WERI-Rb-1 (cell line): ENCODE measurements at regions not wholly inside any gene's neighbourhood (a gene's known extent, or its start where the extent isn't known, plus 50 kb on each side); places are given as distances from the start of the nearest gene placed in this dataset.

ENCODE experiments used
- DNase-seq: peaks from one replicate; pipeline ENCODE4 v3.0.0-alpha.2; 2020
- H3K27ac ChIP-seq: fragments of 250-450 bp; sonication (Bioruptor Pico); 2 replicates; pipeline ENCODE4 v1.5.1; 2020; ENCODE audit warnings: mild to moderate bottlenecking, moderate library complexity
- H3K27me3 ChIP-seq: fragments of 250-450 bp; sonication (Bioruptor Pico); 2 replicates; pipeline ENCODE4 v1.5.1; 2021; ENCODE audit warnings: mild to moderate bottlenecking, low read depth, moderate library complexity; ENCODE audit not compliant: insufficient read depth, severe bottlenecking
- H3K36me3 ChIP-seq: fragments of 250-450 bp; sonication (Bioruptor Pico); 2 replicates; pipeline ENCODE4 v1.5.1; 2020; ENCODE audit warnings: mild to moderate bottlenecking, moderate library complexity
- H3K4me3 ChIP-seq: 2 replicates; pipeline ENCODE4 v1.5.1; 2011; ENCODE audit warnings: low read depth, mild to moderate bottlenecking, control low read depth, low read length
- H3K9me3 ChIP-seq: fragments of 250-450 bp; sonication (Bioruptor Pico); 2 replicates; pipeline ENCODE4 v1.5.1; 2021; ENCODE audit warnings: mild to moderate bottlenecking, moderate library complexity; ENCODE audit not compliant: severe bottlenecking
- CTCF ChIP-seq: IDR thresholded peaks from 2 replicates; pipeline ENCODE4 v1.5.1; 2011; ENCODE audit warnings: low read depth, mild to moderate bottlenecking, control low read depth, inconsistent platforms, low read length

- no peak overlapping the region for H3K27ac ChIP-seq
- H3K27me3 ChIP-seq, result no peaks in the 10 kb centered on the region
- H3K36me3 ChIP-seq, result no peaks in the 10 kb centered on the region
- no peak overlapping the region for H3K4me3 ChIP-seq
- DNase-seq, result no peak
- H3K9me3 ChIP-seq, result no peaks in the 10 kb centered on the region
- TF ChIP-seq CTCF, result no peak
These were observed 490.8 kb upstream of the PIK3C3 start for GRCh38 chr18:41464278-41464677.

GRCh38 chr18:41462946-41463345 is 492.1 kb upstream of the PIK3C3 start:
- Histone ChIP-seq H3K9me3 (no peaks in the 10 kb centered on the region), H3K4me3 (no peak overlapping the region), H3K36me3 (no peaks in the 10 kb centered on the region), H3K27ac (no peak overlapping the region), H3K27me3 (no peaks in the 10 kb centered on the region)
- no peak for DNase-seq
- TF ChIP-seq CTCF, result no peak

GRCh38 chr18:41461114-41461513 is 493.9 kb upstream of the PIK3C3 start:
- Histone ChIP-seq H3K27ac (no peak overlapping the region), H3K27me3 (no peaks in the 10 kb centered on the region), H3K9me3 (no peaks in the 10 kb centered on the region), H3K4me3 (no peak overlapping the region), H3K36me3 (no peaks in the 10 kb centered on the region)
- TF ChIP-seq CTCF, result no peak
- DNase-seq, result no peak

GRCh38 chr18:41459656-41460055 is 495.4 kb upstream of the PIK3C3 start:
- no peaks in the 10 kb centered on the region for H3K9me3 ChIP-seq
- H3K27ac ChIP-seq, result no peak overlapping the region
- DNase-seq, result no peak
- H3K4me3 ChIP-seq, result no peak overlapping the region
- H3K36me3 ChIP-seq, result no peaks in the 10 kb centered on the region
- H3K27me3 ChIP-seq, result no peaks in the 10 kb centered on the region
- TF ChIP-seq CTCF, result no peak

GRCh38 chr18:41458376-41458775 is 496.7 kb upstream of the PIK3C3 start:
- Histone ChIP-seq H3K27me3 (no peaks in the 10 kb centered on the region), H3K36me3 (no peaks in the 10 kb centered on the region), H3K27ac (no peak overlapping the region), H3K4me3 (no peak overlapping the region), H3K9me3 (no peaks in the 10 kb centered on the region)
- no peak for TF ChIP-seq CTCF
- DNase-seq, result no peak

- TF ChIP-seq CTCF, result no peak
- Histone ChIP-seq H3K27ac (no peak overlapping the region), H3K4me3 (no peak overlapping the region), H3K27me3 (no peaks in the 10 kb centered on the region), H3K9me3 (no peaks in the 10 kb centered on the region), H3K36me3 (no peaks in the 10 kb centered on the region)
- no peak for DNase-seq
These were observed 497.2 kb upstream of the PIK3C3 start for GRCh38 chr18:41457765-41458326.
